ENCODE measurements at regions not wholly inside any gene's neighbourhood (a gene's known extent, or its start where the extent isn't known, plus 50 kb on each side); places are given as distances from the start of the nearest gene placed in this dataset.

DNA sequence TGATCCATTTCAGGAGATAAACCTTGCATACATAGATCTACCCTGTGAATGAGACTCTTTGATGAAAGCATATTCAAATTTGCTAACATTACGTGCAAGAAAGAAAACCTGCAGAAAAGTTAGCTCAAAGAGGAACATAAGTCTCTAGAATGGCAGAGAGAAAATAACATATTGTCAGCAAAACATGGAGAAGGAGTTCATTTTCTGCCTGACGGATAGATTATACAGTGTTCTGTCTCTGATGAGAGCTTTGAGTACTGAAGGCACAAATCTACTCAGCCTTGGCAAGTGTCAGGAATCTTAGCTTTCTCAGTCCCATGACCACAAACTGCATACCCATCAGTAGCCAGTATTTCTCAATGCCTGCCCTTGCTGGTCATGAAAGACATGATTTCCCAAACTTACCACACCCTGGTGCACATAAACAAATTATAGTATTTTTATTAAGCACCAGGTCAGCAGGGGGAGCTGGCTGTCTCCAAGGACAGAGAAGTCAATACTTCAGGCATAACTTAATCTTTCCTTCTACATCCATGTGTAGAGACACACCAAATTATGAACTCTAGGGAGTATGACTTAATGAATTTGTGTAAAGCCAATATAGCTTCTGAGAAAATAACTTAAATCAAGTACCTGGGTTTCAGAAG, 401.2 kb upstream of the SOX11 start:
- CTCF ChIA-PET: no interaction called here
- Mint-ChIP-seq H3K9me3 (no peaks in the 10 kb centered on the region), H3K4me1 (no peaks in the 10 kb centered on the region), H3K27ac (no peak overlapping the region), H3K4me3 (no peak overlapping the region), H3K36me3 (no peaks in the 10 kb centered on the region), H3K27me3 (no peaks in the 10 kb centered on the region)
- DNase-seq: no peak

DNA sequence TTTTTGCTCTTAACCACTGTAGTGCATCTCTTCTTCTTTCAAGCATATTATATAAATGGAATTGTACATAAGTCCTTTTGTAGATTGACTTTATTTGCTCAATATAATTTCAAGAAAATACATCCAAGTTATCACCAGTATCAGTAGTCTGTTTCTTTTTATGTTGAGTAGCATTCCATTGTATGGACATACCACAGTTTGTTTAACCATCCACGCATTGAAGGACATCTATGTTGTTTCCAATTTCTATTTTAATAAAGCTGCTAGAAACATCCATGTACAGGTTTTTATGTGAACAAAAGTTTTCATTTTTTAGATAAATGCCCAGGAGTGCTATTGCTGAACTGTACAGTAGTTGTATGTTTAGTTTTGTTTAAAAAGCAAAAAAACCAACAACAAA, 387.5 kb upstream of the SOX11 start:
- Mint-ChIP-seq H3K27ac (no peak overlapping the region), H3K36me3 (no peaks in the 10 kb centered on the region), H3K4me1 (no peaks in the 10 kb centered on the region), H3K9me3 (peaks cover 9% of the 10 kb centered on the region), H3K27me3 (no peaks in the 10 kb centered on the region), H3K4me3 (no peak overlapping the region)
- DNase-seq: no peak
- CTCF ChIA-PET: no interaction called here

DNA sequence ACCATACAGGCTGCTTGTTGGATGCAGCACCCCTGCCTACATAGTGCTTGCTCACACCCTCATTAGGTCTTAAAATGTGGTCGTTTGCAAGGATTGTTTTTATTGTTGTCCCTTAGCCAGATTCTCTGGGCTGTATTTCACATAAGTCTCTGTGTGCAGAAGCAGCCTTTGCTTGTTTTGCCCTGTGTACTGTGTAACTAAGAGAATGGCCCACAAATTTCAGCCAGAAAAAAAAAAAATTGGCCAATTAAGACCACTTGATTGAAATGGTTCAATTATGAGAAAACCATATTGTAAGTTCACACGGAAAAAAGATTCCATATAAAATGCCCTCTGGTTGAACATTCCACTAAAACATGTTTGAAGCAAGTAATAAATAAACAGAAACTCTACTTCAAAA, 377.1 kb upstream of the SOX11 start:
- Mint-ChIP-seq H3K36me3 (no peaks in the 10 kb centered on the region), H3K27ac (no peak overlapping the region), H3K4me3 (no peak overlapping the region), H3K9me3 (peaks cover 7% of the 10 kb centered on the region), H3K4me1 (no peaks in the 10 kb centered on the region), H3K27me3 (no peaks in the 10 kb centered on the region)
- CTCF ChIA-PET: no interaction called here
- DNase-seq: no peak

DNA sequence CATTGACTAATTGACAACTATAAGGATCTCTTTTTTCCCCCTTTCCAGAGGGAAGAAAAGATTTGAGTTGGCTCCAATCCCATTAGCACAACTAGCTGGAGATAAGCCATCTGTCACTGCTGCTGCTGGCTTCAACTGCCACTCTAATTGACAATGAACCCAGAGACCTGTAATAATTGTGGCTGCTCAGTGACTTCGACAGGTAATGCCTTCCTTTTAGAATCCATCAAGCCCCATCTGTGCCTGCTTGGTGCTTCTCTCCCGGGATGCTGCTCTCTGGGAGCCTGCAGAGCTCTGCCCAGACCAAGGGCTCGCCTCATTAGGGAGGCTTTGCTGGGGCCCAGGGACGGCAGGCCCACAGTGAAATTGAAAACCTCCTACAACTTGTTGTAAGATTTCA, 376.7 kb upstream of the SOX11 start:
- H3K9me3 Mint-ChIP-seq: peaks cover 4% of the 10 kb centered on the region
- CTCF ChIA-PET: no interaction called here
- H3K36me3 Mint-ChIP-seq: no peaks in the 10 kb centered on the region
- no peaks in the 10 kb centered on the region for H3K4me1 Mint-ChIP-seq
- no peak overlapping the region for H3K27ac Mint-ChIP-seq
- no peak overlapping the region for H3K4me3 Mint-ChIP-seq
- no peaks in the 10 kb centered on the region for H3K27me3 Mint-ChIP-seq
- no peak for DNase-seq

DNA sequence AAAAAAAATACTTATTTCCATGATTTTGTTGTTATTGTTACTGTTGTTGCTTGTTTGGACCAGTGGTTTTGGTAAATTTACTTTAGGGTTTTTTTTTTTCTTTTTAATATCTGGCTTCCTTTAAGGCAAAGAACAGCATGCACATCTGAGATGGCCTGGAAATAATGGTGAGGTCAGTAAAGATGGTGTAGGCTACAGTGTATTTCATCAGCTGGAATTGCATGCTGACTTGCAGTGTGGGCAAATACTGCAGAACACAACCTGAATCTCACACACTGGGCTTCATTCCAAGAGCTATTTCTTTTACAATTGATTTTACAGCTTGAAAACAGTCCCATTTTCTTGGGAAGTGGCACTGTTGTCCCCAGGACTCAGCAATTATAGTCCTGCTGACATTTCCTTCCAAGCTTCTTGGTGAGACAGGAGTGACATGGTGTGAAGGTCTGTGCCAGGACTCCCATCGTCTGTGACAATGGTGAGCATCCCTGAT, 376.1 kb upstream of the SOX11 start:
- Mint-ChIP-seq H3K27ac (no peak overlapping the region), H3K4me1 (no peaks in the 10 kb centered on the region), H3K9me3 (peaks cover 4% of the 10 kb centered on the region), H3K36me3 (no peaks in the 10 kb centered on the region), H3K27me3 (no peaks in the 10 kb centered on the region), H3K4me3 (no peak overlapping the region)
- no peak for DNase-seq
- CTCF ChIA-PET: no interaction called here

DNA sequence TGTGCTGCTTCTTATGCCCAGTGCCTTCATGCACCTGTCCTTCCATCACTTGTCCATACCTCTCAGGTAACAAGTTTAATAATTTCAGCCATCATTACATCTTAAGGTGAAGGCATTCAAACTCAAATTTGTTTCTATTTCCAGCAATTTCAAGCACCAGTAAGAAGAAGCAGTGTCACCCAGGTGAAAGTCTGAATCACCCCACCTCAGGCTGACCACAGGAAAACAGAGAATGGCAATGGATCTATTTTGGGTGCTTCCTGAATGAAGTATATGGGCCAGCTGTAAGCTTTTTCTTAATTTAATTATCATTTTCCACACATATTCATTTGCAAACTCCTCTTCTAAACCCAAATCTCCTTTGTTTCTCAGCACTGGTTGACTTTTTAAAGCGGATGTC, 372.7 kb upstream of the SOX11 start:
- DNase-seq: no peak
- H3K9me3 Mint-ChIP-seq: peaks cover 7% of the 10 kb centered on the region
- H3K4me3 Mint-ChIP-seq: no peak overlapping the region
- no peak overlapping the region for H3K27ac Mint-ChIP-seq
- H3K4me1 Mint-ChIP-seq: no peaks in the 10 kb centered on the region
- no peaks in the 10 kb centered on the region for H3K27me3 Mint-ChIP-seq
- CTCF ChIA-PET: no interaction called here
- H3K36me3 Mint-ChIP-seq: no peaks in the 10 kb centered on the region

DNA sequence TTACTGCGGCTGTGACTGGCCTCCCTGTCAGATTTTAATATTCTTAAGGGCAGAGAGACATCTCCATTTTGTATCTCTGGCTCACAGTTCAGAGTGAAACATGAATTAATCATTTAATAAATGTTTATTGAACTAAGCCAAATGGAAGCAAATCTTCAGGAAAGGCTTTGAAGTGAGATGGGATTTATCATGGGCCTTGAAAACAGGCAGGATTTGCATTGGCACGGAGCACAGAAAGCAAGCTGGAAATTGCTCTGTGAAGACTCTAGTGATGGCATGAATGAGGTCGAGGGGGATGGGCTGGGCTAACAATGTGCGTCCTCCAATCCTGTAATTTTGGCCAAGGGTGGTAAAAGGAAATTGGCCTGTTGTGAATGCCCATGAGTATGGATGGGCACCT, 369.8 kb upstream of the SOX11 start:
- Mint-ChIP-seq H3K4me1 (no peaks in the 10 kb centered on the region), H3K9me3 (peaks cover 16% of the 10 kb centered on the region)
- CTCF ChIA-PET: no interaction called here

DNA sequence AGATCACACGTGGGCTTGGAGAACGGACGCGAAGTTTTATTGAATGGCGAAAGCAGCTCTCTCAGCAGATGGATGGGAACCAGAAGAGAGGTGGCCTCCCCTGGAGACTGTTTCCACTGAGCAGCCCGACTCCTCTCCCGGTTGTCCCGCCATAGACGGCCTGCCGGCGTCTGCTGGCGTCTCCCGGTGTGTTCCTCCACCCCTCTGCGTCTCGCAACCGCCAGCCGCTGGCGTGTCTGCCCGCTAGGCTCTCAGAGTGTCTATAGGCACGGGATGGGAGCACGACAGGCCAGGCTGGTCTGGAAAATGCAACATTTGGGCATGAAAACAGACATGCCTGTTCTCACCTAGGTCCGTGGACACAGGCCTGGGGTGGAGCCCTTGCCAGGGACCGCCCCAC, 366.7 kb upstream of the SOX11 start:
- DNase-seq: no peak
- Mint-ChIP-seq H3K4me3 (no peak overlapping the region), H3K36me3 (no peaks in the 10 kb centered on the region), H3K4me1 (no peaks in the 10 kb centered on the region), H3K27ac (no peak overlapping the region), H3K27me3 (no peaks in the 10 kb centered on the region), H3K9me3 (peaks cover 12% of the 10 kb centered on the region)
- CTCF ChIA-PET: no interaction called here

More for the DNA sequence above, 369.8 kb upstream of the SOX11 start:
- Mint-ChIP-seq H3K36me3 (no peaks in the 10 kb centered on the region), H3K27ac (no peak overlapping the region), H3K4me3 (no peak overlapping the region), H3K27me3 (no peaks in the 10 kb centered on the region)
- DNase-seq: no peak

DNA sequence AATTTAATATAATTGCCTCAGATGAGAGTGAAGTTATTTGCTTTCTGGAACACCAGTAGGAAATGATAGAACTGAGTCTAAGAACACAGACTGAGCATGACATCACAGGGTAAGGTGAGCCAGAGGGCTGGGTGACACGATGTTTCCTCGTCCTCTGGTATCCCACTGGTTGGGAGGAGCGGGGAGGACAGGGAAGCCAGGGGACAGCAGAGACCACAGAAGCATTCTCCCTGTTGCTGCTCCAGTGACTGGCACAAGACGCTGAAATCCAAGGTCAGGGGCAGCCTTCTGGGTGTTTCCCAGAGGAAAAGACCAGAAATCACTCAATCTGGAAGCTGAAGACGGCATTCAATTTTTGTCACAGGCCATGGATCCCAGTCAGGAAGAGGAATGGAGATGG, 363.4 kb upstream of the SOX11 start:
- H3K36me3 Mint-ChIP-seq: no peaks in the 10 kb centered on the region
- no peak overlapping the region for H3K4me3 Mint-ChIP-seq
- H3K4me1 Mint-ChIP-seq: no peaks in the 10 kb centered on the region
- no peak overlapping the region for H3K27ac Mint-ChIP-seq
- CTCF ChIA-PET: no interaction called here
- no peak for DNase-seq
- H3K9me3 Mint-ChIP-seq: peaks cover 14% of the 10 kb centered on the region
- no peaks in the 10 kb centered on the region for H3K27me3 Mint-ChIP-seq

DNA sequence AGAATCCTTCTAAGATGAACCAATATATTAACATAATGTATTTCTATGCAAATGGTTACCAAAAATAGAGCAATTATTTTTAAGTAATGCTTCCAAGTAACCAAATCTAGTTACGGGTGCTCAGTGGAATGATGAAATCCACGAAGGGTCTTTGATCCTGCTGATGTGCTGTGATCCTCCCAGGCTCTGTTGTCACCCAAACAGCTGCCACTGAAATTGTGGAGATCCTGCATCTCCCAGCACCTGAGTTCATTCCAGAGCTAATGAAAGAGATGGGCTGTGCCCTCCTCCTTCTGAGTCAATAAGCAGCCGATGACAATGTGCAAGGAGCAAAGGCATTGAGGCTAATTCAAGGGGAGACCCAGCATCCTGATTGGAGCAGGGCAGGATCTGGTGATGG, 362.4 kb upstream of the SOX11 start:
- no peak overlapping the region for H3K4me3 Mint-ChIP-seq
- peaks cover 8% of the 10 kb centered on the region for H3K9me3 Mint-ChIP-seq
- H3K27ac Mint-ChIP-seq: no peak overlapping the region
- no peaks in the 10 kb centered on the region for H3K27me3 Mint-ChIP-seq
- no peaks in the 10 kb centered on the region for H3K36me3 Mint-ChIP-seq
- CTCF ChIA-PET: no interaction called here
- DNase-seq: no peak
- H3K4me1 Mint-ChIP-seq: no peaks in the 10 kb centered on the region

DNA sequence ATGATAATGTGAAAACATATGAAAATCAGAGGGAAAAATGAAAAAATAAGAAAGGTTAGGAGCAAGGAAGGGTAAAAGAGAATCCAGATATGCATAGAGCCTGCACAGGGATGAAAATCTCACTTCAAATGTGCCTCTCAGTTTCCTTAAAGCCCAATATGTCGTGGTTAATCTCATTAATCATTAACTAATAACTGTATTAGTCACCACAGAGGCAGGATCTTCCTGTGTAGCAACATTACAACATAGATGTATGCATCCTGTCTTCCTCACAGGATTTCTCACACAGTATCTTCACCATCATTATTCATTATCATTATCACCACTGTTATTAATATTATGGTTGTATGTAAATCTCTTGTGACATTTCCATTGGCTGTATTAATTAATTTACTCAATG, 361.2 kb upstream of the SOX11 start:
- Mint-ChIP-seq H3K9me3 (peaks cover 3% of the 10 kb centered on the region), H3K36me3 (no peaks in the 10 kb centered on the region), H3K27me3 (no peaks in the 10 kb centered on the region), H3K27ac (no peak overlapping the region), H3K4me3 (no peak overlapping the region), H3K4me1 (no peaks in the 10 kb centered on the region)
- CTCF ChIA-PET: no interaction called here
- no peak for DNase-seq

DNA sequence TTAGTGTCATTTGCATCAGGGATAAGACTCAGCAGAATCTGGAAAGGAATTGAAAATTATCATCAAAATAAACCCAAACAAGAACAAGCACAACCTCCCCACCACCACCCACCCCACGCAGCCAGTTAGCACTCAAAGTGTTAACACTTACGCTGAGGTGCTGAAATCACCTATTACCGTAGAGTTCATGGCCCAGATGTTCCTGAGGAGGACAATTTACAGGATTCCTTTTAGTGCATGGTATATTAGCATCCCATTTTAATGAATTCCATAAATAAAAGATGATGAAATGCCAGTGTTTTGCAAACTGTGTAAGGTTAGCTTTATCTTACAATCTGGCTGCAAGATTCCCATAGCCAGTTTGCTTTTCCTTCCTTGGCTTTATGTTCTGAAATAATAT, 359.3 kb upstream of the SOX11 start:
- H3K4me3 Mint-ChIP-seq: no peak overlapping the region
- CTCF ChIA-PET: no interaction called here
- no peaks in the 10 kb centered on the region for H3K27me3 Mint-ChIP-seq
- DNase-seq: no peak
- H3K4me1 Mint-ChIP-seq: no peaks in the 10 kb centered on the region
- peaks cover 3% of the 10 kb centered on the region for H3K9me3 Mint-ChIP-seq
- H3K36me3 Mint-ChIP-seq: no peaks in the 10 kb centered on the region
- H3K27ac Mint-ChIP-seq: no peak overlapping the region

DNA sequence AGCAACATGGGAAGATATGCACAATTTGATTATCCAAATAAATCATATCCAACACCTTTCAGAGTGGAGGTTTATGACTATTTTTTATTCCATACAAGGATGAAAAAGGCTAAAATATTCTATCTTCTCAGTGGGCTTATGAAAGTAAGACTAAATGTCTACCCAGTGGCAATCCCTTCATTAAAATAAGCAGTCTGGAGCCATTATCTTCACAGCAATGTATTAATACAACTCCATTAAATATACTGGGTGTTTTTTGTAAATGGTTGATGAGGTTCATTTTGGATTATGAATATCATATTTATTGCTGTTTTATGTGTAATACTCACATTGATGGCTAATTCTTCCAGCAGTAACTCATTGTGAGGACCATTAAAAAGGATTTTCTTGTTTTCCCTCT, 352.7 kb upstream of the SOX11 start:
- Mint-ChIP-seq H3K4me1 (no peaks in the 10 kb centered on the region), H3K27ac (no peak overlapping the region), H3K27me3 (no peaks in the 10 kb centered on the region), H3K4me3 (no peak overlapping the region), H3K36me3 (no peaks in the 10 kb centered on the region), H3K9me3 (peaks cover 3% of the 10 kb centered on the region)
- CTCF ChIA-PET: no interaction called here
- no peak for DNase-seq

DNA sequence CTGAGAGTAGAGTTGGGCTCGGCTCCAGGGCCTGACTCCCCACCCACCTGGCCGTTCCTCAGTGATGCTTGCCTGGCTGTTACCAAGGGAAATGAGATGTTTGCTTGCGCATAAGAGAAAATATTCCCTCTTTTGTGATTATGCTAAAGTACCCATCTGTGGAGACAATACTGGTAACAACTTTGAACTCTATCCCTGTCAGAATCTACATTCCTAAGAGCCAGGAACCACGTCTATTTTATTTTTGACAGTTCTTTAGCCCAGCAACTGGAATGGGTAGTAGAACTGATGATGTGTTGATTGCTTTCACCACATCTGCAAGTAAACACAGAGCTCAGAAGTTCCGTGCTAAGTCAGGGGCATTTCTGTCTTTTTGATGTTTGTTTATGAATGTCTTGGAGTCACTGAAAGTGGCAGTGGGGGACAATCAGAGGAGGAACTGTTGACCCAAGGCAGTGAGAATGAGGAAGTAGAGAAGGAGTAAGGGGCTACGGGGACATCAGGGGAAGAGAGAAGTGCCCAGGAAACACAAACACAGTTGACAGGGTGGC, 348.3 kb upstream of the SOX11 start:
- CTCF ChIA-PET: no interaction called here
- no peaks in the 10 kb centered on the region for H3K36me3 Mint-ChIP-seq
- H3K27me3 Mint-ChIP-seq: no peaks in the 10 kb centered on the region
- H3K4me1 Mint-ChIP-seq: no peaks in the 10 kb centered on the region
- DNase-seq: no peak
- H3K9me3 Mint-ChIP-seq: peaks cover 2% of the 10 kb centered on the region
- H3K27ac Mint-ChIP-seq: no peak overlapping the region
- no peak overlapping the region for H3K4me3 Mint-ChIP-seq

DNA sequence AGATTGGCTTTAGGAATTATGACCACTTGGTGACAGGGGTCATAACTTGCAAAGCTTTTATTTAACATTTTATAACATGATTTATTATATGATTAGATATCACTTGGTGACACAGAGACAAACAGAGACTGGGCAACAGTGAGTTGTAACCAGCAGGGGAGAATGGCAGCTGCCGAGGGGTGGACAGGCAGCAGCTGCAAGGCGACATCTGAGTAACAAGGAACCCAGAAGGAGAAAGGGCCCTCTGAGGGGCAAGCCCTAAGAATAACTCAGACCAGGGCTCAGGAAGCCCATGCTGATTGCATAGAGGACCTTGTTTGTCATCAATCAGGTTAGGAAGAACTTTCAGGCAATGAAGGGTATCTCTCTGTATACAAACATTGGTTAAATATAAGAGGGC, 339.9 kb upstream of the SOX11 start:
- no peak overlapping the region for H3K4me3 Mint-ChIP-seq
- no peaks in the 10 kb centered on the region for H3K36me3 Mint-ChIP-seq
- CTCF ChIA-PET: no interaction called here
- H3K9me3 Mint-ChIP-seq: peaks cover 7% of the 10 kb centered on the region
- H3K27ac Mint-ChIP-seq: no peak overlapping the region
- no peak for DNase-seq
- H3K27me3 Mint-ChIP-seq: no peaks in the 10 kb centered on the region
- H3K4me1 Mint-ChIP-seq: no peaks in the 10 kb centered on the region

DNA sequence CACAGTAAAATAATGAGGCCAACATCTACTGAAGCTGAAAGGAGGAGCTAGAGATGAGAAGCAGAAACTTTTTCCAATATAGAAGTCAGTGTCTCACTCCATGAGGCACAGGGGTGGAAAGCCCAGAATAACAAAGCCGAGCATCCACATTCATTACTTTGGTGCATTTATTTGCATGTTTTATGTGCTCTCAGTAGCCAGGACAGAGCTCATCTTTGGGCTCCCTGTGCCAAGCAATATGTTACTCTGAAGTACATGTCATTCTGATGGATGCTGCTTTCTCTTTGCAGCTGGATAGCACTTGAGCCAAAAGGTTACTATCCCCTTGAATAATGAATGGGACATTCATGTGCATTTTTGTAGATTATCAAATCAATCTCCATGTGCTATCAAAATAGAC, 338.6 kb upstream of the SOX11 start:
- no peak overlapping the region for H3K4me3 Mint-ChIP-seq
- no peak for DNase-seq
- no peaks in the 10 kb centered on the region for H3K27me3 Mint-ChIP-seq
- no peaks in the 10 kb centered on the region for H3K36me3 Mint-ChIP-seq
- no peaks in the 10 kb centered on the region for H3K4me1 Mint-ChIP-seq
- CTCF ChIA-PET: no interaction called here
- H3K27ac Mint-ChIP-seq: no peak overlapping the region
- peaks cover 7% of the 10 kb centered on the region for H3K9me3 Mint-ChIP-seq
